ENCODE measurements at regions not wholly inside any gene's neighbourhood (a gene's known extent, or its start where the extent isn't known, plus 50 kb on each side); places are given as distances from the start of the nearest gene placed in this dataset.
A peak's percentile ranks its signal among the peaks of the same experiment; 100 is the strongest.

GRCh38 chr4:126969360-126970235 lies 663.2 kb upstream of the INTU start:
- Histone ChIP-seq H3K27ac (ENCODE audit: low read depth in 1 of 2, low read length in 1 of 2) (no peak overlapping the region), H3K27me3 (ENCODE audit: control insufficient read depth in 3 of 3, insufficient read depth in 3 of 3, low read length in 2 of 3) (no peaks in the 10 kb centered on the region), H3K9me3 (ENCODE audit: control insufficient read depth in 4 of 4, insufficient read depth in 3 of 4, low read length in 3 of 4) (no peaks in the 10 kb centered on the region), H3K9ac (ENCODE audit: insufficient read depth in 1 of 2, low read length in 2 of 2) (no peak overlapping the region), H3K4me1 (ENCODE audit: control insufficient read depth in 5 of 5, insufficient read depth in 5 of 5, low read length in 5 of 5) (peaks cover 0 to 7% (median 0%) of the 10 kb centered on the region in 5 donors), H3K4me3 (no peak overlapping the region), H3K36me3 (ENCODE audit: control insufficient read depth in 4 of 4, insufficient read depth in 4 of 4, low read length in 4 of 4) (no peaks in the 10 kb centered on the region)
- WGBS, 2 donors = 69 to 79% methylated on average over 6 of the region's 6 CpGs
- ATAC-seq (ENCODE audit: insufficient read depth, low FRiP score) = no peak
- TF ChIP-seq CTCF (IDR thresholded peaks at IDR 0.05; ENCODE audit: control extremely low read depth, extremely low read depth) = no peak
- DNase-seq = peak in 2 of 3 donors; percentile 67 to 76

GRCh38 chr4:126973201-126973600 lies 659.6 kb upstream of the INTU start:
- WGBS, 2 donors = 62 to 81% methylated on average over 1 of the region's 1 CpG
- H3K9me3 ChIP-seq (ENCODE audit: control insufficient read depth in 4 of 4, insufficient read depth in 3 of 4, low read length in 3 of 4) = no peaks in the 10 kb centered on the region
- peaks cover 0 to 18% (median 0%) of the 10 kb centered on the region in 5 donors for H3K4me1 ChIP-seq (ENCODE audit: control insufficient read depth in 5 of 5, insufficient read depth in 5 of 5, low read length in 5 of 5)
- TF ChIP-seq CTCF (IDR thresholded peaks at IDR 0.05; ENCODE audit: control extremely low read depth, extremely low read depth) = no peak
- H3K4me3 ChIP-seq = no peak overlapping the region
- H3K36me3 ChIP-seq (ENCODE audit: control insufficient read depth in 4 of 4, insufficient read depth in 4 of 4, low read length in 4 of 4) = no peaks in the 10 kb centered on the region
- H3K9ac ChIP-seq (ENCODE audit: insufficient read depth in 1 of 2, low read length in 2 of 2) = no peak overlapping the region
- no peaks in the 10 kb centered on the region for H3K27me3 ChIP-seq (ENCODE audit: control insufficient read depth in 3 of 3, insufficient read depth in 3 of 3, low read length in 2 of 3)
- ATAC-seq (ENCODE audit: insufficient read depth, low FRiP score) (no peak), DNase-seq (no peak)
- no peak overlapping the region for H3K27ac ChIP-seq (ENCODE audit: low read depth in 1 of 2, low read length in 1 of 2)

GRCh38 chr4:126976850-126977632 lies 655.7 kb upstream of the INTU start:
- TF ChIP-seq CTCF (IDR thresholded peaks at IDR 0.05; ENCODE audit: control extremely low read depth, extremely low read depth) = no peak
- Histone ChIP-seq H3K27ac (ENCODE audit: low read depth in 1 of 2, low read length in 1 of 2) (no peak overlapping the region), H3K27me3 (ENCODE audit: control insufficient read depth in 3 of 3, insufficient read depth in 3 of 3, low read length in 2 of 3) (no peaks in the 10 kb centered on the region), H3K4me3 (no peak overlapping the region), H3K9me3 (ENCODE audit: control insufficient read depth in 4 of 4, insufficient read depth in 3 of 4, low read length in 3 of 4) (no peaks in the 10 kb centered on the region), H3K4me1 (ENCODE audit: control insufficient read depth in 5 of 5, insufficient read depth in 5 of 5, low read length in 5 of 5) (peaks cover 0 to 15% (median 0%) of the 10 kb centered on the region in 5 donors), H3K36me3 (ENCODE audit: control insufficient read depth in 4 of 4, insufficient read depth in 4 of 4, low read length in 4 of 4) (no peaks in the 10 kb centered on the region), H3K9ac (ENCODE audit: insufficient read depth in 1 of 2, low read length in 2 of 2) (no peak overlapping the region)
- ATAC-seq (ENCODE audit: insufficient read depth, low FRiP score) (no peak), DNase-seq (peak; percentile 24 to 66 (median 54))
- 48 to 61% methylated on average over 5 of the region's 5 CpGs for WGBS, 2 donors

All from lung (tissue), 11 donors.